HCT116 (cell line): ENCODE measurements at regions not wholly inside any gene's neighbourhood (a gene's known extent, or its start where the extent isn't known, plus 50 kb on each side); places are given as distances from the start of the nearest gene placed in this dataset.

ENCODE experiments used
- ATAC-seq: fragments of 200-7000 bp; cut with Tn5 transposase; 2 replicates; pipeline ENCODE4 v1.9.1; 2020; ENCODE audit warnings: mild to moderate bottlenecking, moderate library complexity
- BruUV-seq: library from RNA; stranded (reverse); fragments of 400-500 nt; replicated peaks from 2 replicates; lab custom pipeline; 2021; lab: Mats Ljungman, UMichigan
- CTCF ChIA-PET: fragments of 300-600 bp; sonication (Branson Sonifier 250); formaldehyde crosslinking; loops from one replicate; lab custom pipeline; 2021; ENCODE audit warnings: antibody characterized with exemption; lab: Charles Lee
- POLR2A ChIA-PET: fragments of 300-600, 350-600 bp; sonication (Branson Sonifier 250); formaldehyde crosslinking; loops from one replicate; lab custom pipeline; 2021; ENCODE audit warnings: antibody characterized with exemption; lab: Charles Lee
- RAD21 ChIA-PET, 2 experiments: fragments of 300-600 bp; sonication (Branson Sonifier 250); formaldehyde crosslinking; loops; one replicate each; lab custom pipeline; 2023; ENCODE audit warnings: low total read pairs in 2 of 2; ENCODE audit not compliant: uncharacterized antibody in 2 of 2, unreplicated experiment in 2 of 2, low non-redundant PET in 1 of 2; lab: Charles Lee
- DNase-seq: peaks from one replicate; pipeline ENCODE4 v3.0.0-alpha.2; 2010; ENCODE audit warnings: low read depth, low spot score
- H2AFZ ChIP-seq: fragments of 200-600 bp; shearing (Covaris generic), sonication (generic); 2 replicates; pipeline ENCODE4 v1.6.1; 2017; ENCODE audit warnings: low read depth, mixed run types, mixed read lengths, antibody characterized with exemption, low read length; ENCODE audit not compliant: poor library complexity, severe bottlenecking
- H3K27ac ChIP-seq: 2 replicates; pipeline ENCODE4 v1.5.1; 2012; ENCODE audit warnings: low read depth, low read length
- H3K27me3 ChIP-seq: fragments of 200-600 bp; sonication (generic); 2 replicates; pipeline ENCODE4 v1.6.1; 2016; ENCODE audit warnings: mixed run types, low read length, mixed read lengths; ENCODE audit not compliant: insufficient read depth
- H3K36me3 ChIP-seq, 2 experiments: fragments of 200-500 bp in 1 of 2; fragments of 200-600 bp in 1 of 2; sonication (Bioruptor generic) in 1 of 2; sonication (generic) in 1 of 2; 2 replicates each; pipeline versions ENCODE4 v1.5.1 to v1.6.1; 2014 to 2016; ENCODE audit warnings: low read length in 2 of 2, inconsistent platforms in 1 of 2, mixed read lengths in 1 of 2, mixed run types in 1 of 2; ENCODE audit not compliant: insufficient read depth in 2 of 2, control insufficient read depth in 1 of 2
- H3K4me1 ChIP-seq, 2 experiments: fragments of 200-600 bp in 1 of 2; sonication (generic) in 1 of 2; 2 replicates each; pipeline versions ENCODE4 v1.5.1 to v1.6.1; 2012 to 2017; ENCODE audit warnings: low read length in 2 of 2, inconsistent platforms in 1 of 2, mild to moderate bottlenecking in 1 of 2, mixed read lengths in 1 of 2, mixed run types in 1 of 2, moderate library complexity in 1 of 2; ENCODE audit not compliant: insufficient read depth in 2 of 2, control insufficient read depth in 1 of 2
- H3K4me2 ChIP-seq: fragments of 200-600 bp; sonication (generic); 2 replicates; pipeline ENCODE4 v1.6.1; 2017; ENCODE audit warnings: mixed run types, low read length, mixed read lengths
- H3K4me3 ChIP-seq, 2 experiments: fragments of 200-600 bp in 1 of 2; sonication (generic) in 1 of 2; replicated peaks in 1 of 2; 2 replicates each; pipeline ENCODE4 v1.5.1; 2011 to 2016; ENCODE audit warnings: low read length in 2 of 2, control low read depth in 1 of 2, low read depth in 1 of 2, mild to moderate bottlenecking in 1 of 2, mixed read lengths in 1 of 2, mixed run types in 1 of 2
- H3K79me2 ChIP-seq: fragments of 200-600 bp; sonication (generic); 2 replicates; pipeline ENCODE4 v1.6.1; 2017; ENCODE audit warnings: mild to moderate bottlenecking, mixed run types, low read length, moderate library complexity, mixed read lengths; ENCODE audit not compliant: insufficient read depth
- H3K9ac ChIP-seq: fragments of 200-600 bp; sonication (generic); 2 replicates; pipeline ENCODE4 v1.6.1; 2016; ENCODE audit warnings: low read length, mixed read lengths
- H3K9me2 ChIP-seq: fragments of 200-600 bp; sonication (generic), shearing (Covaris generic); 2 replicates; pipeline ENCODE4 v1.6.1; 2017; ENCODE audit warnings: mixed run types, mild to moderate bottlenecking, moderate library complexity; ENCODE audit not compliant: insufficient read depth
- H3K9me3 ChIP-seq, 2 experiments: fragments of 200-500 bp in 1 of 2; fragments of 200-600 bp in 1 of 2; sonication (Bioruptor generic) in 1 of 2; sonication (generic) in 1 of 2; 2 replicates each; pipeline ENCODE4 v1.6.1; 2014 to 2017; ENCODE audit warnings: low read length in 2 of 2, mixed read lengths in 2 of 2, inconsistent platforms in 1 of 2, low read depth in 1 of 2, mild to moderate bottlenecking in 1 of 2, mixed run types in 1 of 2, moderate library complexity in 1 of 2; ENCODE audit not compliant: control insufficient read depth in 1 of 2, insufficient read depth in 1 of 2
- H4K20me1 ChIP-seq: fragments of 200-600 bp; sonication (generic), shearing (Covaris generic); 2 replicates; pipeline ENCODE4 v1.6.1; 2017; ENCODE audit warnings: mixed run types, mild to moderate bottlenecking, moderate library complexity; ENCODE audit not compliant: insufficient read depth
- ATF3 ChIP-seq: IDR thresholded peaks from 2 replicates; pipeline ENCODE4 v1.6.1; 2012
- JUND ChIP-seq: IDR thresholded peaks from 2 replicates; pipeline ENCODE4 v1.6.1; 2012
- POLR2A ChIP-seq: IDR thresholded peaks from 2 replicates; pipeline ENCODE4 v1.7.0; 2011; ENCODE audit warnings: borderline replicate concordance; ENCODE audit not compliant: insufficient read depth, insufficient read length; ENCODE audit errors: extremely low read depth
- TCF7L2 ChIP-seq: IDR thresholded peaks from 2 replicates; pipeline ENCODE4 v1.7.0; 2011; ENCODE audit warnings: borderline replicate concordance, inconsistent platforms; ENCODE audit not compliant: insufficient read depth, insufficient read length; ENCODE audit errors: extremely low read depth
- ZNF274 ChIP-seq: fragments of 200-500 bp; sonication (Bioruptor generic); IDR thresholded peaks from 2 replicates; pipeline ENCODE4 v1.6.1; 2014; ENCODE audit warnings: mild to moderate bottlenecking, low read depth, low read length, inconsistent platforms
- intact Hi-C: fragments of 100-400 bp; cut with micrococcal nuclease; formaldehyde crosslinking; loops from 2 replicates; pipeline ENCODE4 v1.10.0; 2022

GRCh38 chrX:17913801-17914200 is 52.7 kb upstream of the RAI2 start:
- BruUV-seq: no TSS peak
- no peak for DNase-seq

More at GRCh38 chrX:17913801-17914200, 52.7 kb upstream of the RAI2 start:
- H3K9me3 ChIP-seq: no peaks in the 10 kb centered on the region
- intact Hi-C loops: no loop called here
- H3K27me3 ChIP-seq: peaks cover 3% of the 10 kb centered on the region; the same call in 1 of the 2 replicates
- H3K4me1 ChIP-seq: no peaks in the 10 kb centered on the region
- no peak overlapping the region for H3K9ac ChIP-seq
- no peak overlapping the region for H3K4me3 ChIP-seq
- H3K36me3 ChIP-seq: no peaks in the 10 kb centered on the region
- CTCF ChIA-PET: no interaction called here
- no peaks in the 10 kb centered on the region for H4K20me1 ChIP-seq
- H2AFZ ChIP-seq: no peak overlapping the region
- no peak overlapping the region for H3K27ac ChIP-seq
- no peaks in the 10 kb centered on the region for H3K79me2 ChIP-seq
- TF ChIP-seq TCF7L2 (no peak), ATF3 (no peak), JUND (no peak), ZNF274 (no peak), POLR2A (no peak)
- TF ChIP-seq, all 23 proteins: peak for 0
- ChIA-PET POLR2A (no interaction called here), RAD21 (no interaction called here)
- ATAC-seq: no peak
- Histone ChIP-seq H3K4me2 (no peak overlapping the region), H3K9me2 (no peaks in the 10 kb centered on the region)
